ENCODE measurements at regions not wholly inside any gene's neighbourhood (a gene's known extent, or its start where the extent isn't known, plus 50 kb on each side); places are given as distances from the start of the nearest gene placed in this dataset.

- Histone ChIP-seq H3K4me1 (peaks cover 15% of the 10 kb centered on the region), H3K79me2 (ENCODE audit: low read depth) (no peaks in the 10 kb centered on the region), H3K4me3 (no peak overlapping the region), H3K36me3 (no peaks in the 10 kb centered on the region), H4K20me1 (ENCODE audit: low read depth) (no peaks in the 10 kb centered on the region), H2AFZ (replicated peaks) (no peak overlapping the region), H3K27me3 (no peaks in the 10 kb centered on the region), H3F3A (ENCODE audit: low read depth) (no peaks in the 10 kb centered on the region), H3K4me2 (no peak overlapping the region), H3K9me3 (ENCODE audit: low read depth) (no peaks in the 10 kb centered on the region), H3K27ac (no peak overlapping the region), H3K9ac (no peak overlapping the region)
- DNase-seq (ENCODE audit: low spot score): no peak
- Mint-ChIP-seq H3K27ac (no peak overlapping the region), H3K4me1 (no peaks in the 10 kb centered on the region), H3K4me3 (no peak overlapping the region), H3K9me3 (peaks cover 12% of the 10 kb centered on the region), H3K36me3 (no peaks in the 10 kb centered on the region), H3K27me3 (ENCODE audit: insufficient read depth, low read depth) (no peaks in the 10 kb centered on the region)
- TF ChIP-seq EZH2phosphoT487 (IDR thresholded peaks at IDR 0.05): no peak
- no peak for TF ChIP-seq EZH2 (IDR thresholded peaks at IDR 0.05)
- TF ChIP-seq CTCF (IDR thresholded peaks at IDR 0.05): no peak
These were observed 160.2 kb upstream of the LMNTD1 start for GRCh38 chr12:25713264-25713663.

- TF ChIP-seq EZH2phosphoT487 (IDR thresholded peaks at IDR 0.05): no peak
- no peak for TF ChIP-seq CTCF (IDR thresholded peaks at IDR 0.05)
- TF ChIP-seq EZH2 (IDR thresholded peaks at IDR 0.05): no peak
- H3K4me1 Mint-ChIP-seq: no peaks in the 10 kb centered on the region
- H3K9me3 Mint-ChIP-seq: peaks cover 8% of the 10 kb centered on the region
- no peaks in the 10 kb centered on the region for H3K9me3 ChIP-seq (ENCODE audit: low read depth)
- H3K36me3 ChIP-seq: no peaks in the 10 kb centered on the region
- no peaks in the 10 kb centered on the region for H3K79me2 ChIP-seq (ENCODE audit: low read depth)
- no peaks in the 10 kb centered on the region for H3K36me3 Mint-ChIP-seq
- no peak overlapping the region for H3K27ac ChIP-seq
- no peak overlapping the region for H3K4me2 ChIP-seq
- no peaks in the 10 kb centered on the region for H3K27me3 ChIP-seq
- DNase-seq (ENCODE audit: low spot score): no peak
- no peaks in the 10 kb centered on the region for H4K20me1 ChIP-seq (ENCODE audit: low read depth)
- H3K27me3 Mint-ChIP-seq (ENCODE audit: insufficient read depth, low read depth): no peaks in the 10 kb centered on the region
- no peak overlapping the region for H3K4me3 Mint-ChIP-seq
- no peak overlapping the region for H3K9ac ChIP-seq
- no peak overlapping the region for H2AFZ ChIP-seq (replicated peaks)
- no peak overlapping the region for H3K4me3 ChIP-seq
- H3K4me1 ChIP-seq: peaks cover 21% of the 10 kb centered on the region
- H3K27ac Mint-ChIP-seq: no peak overlapping the region
- H3F3A ChIP-seq (ENCODE audit: low read depth): no peaks in the 10 kb centered on the region
These were observed 161.3 kb upstream of the LMNTD1 start for GRCh38 chr12:25714198-25714984.

- Histone ChIP-seq H3K4me1 (peaks cover 21% of the 10 kb centered on the region), H2AFZ (replicated peaks) (no peak overlapping the region), H3K4me2 (no peak overlapping the region), H3F3A (ENCODE audit: low read depth) (no peaks in the 10 kb centered on the region), H3K9ac (no peak overlapping the region), H3K27me3 (no peaks in the 10 kb centered on the region), H3K27ac (no peak overlapping the region), H3K9me3 (ENCODE audit: low read depth) (no peaks in the 10 kb centered on the region), H3K36me3 (no peaks in the 10 kb centered on the region), H3K4me3 (no peak overlapping the region), H3K79me2 (ENCODE audit: low read depth) (no peaks in the 10 kb centered on the region), H4K20me1 (ENCODE audit: low read depth) (no peaks in the 10 kb centered on the region)
- Mint-ChIP-seq H3K36me3 (no peaks in the 10 kb centered on the region), H3K4me1 (no peaks in the 10 kb centered on the region), H3K27me3 (ENCODE audit: insufficient read depth, low read depth) (no peaks in the 10 kb centered on the region), H3K9me3 (peaks cover 8% of the 10 kb centered on the region), H3K27ac (no peak overlapping the region), H3K4me3 (no peak overlapping the region)
- TF ChIP-seq CTCF (IDR thresholded peaks at IDR 0.05): no peak
- no peak for TF ChIP-seq EZH2phosphoT487 (IDR thresholded peaks at IDR 0.05)
- no peak for TF ChIP-seq EZH2 (IDR thresholded peaks at IDR 0.05)
- no peak for DNase-seq (ENCODE audit: low spot score)
These were observed 162.0 kb upstream of the LMNTD1 start for GRCh38 chr12:25715102-25715501.

All from neural progenitor cell (in vitro differentiated cells).